OCI-LY3 (cell line): ENCODE measurements at regions not wholly inside any gene's neighbourhood (a gene's known extent, or its start where the extent isn't known, plus 50 kb on each side); places are given as distances from the start of the nearest gene placed in this dataset.

Experiments used
- EZH2phosphoT487 ChIP-seq: fragments of 200-600 bp; shearing (Covaris generic); IDR thresholded peaks from 2 replicates; pipeline ENCODE4 v1.6.1; 2018; ENCODE audit warnings: antibody characterized with exemption, mixed run types, low read depth
- TF ChIP-seq, protein P1 (sequence below): fragments of 200-600, 300-600 bp; sonication (generic); IDR thresholded peaks from 2 replicates; pipeline ENCODE4 v1.5.1; 2014; ENCODE audit warnings: antibody characterized with exemption, low read length, low read depth

DNA sequence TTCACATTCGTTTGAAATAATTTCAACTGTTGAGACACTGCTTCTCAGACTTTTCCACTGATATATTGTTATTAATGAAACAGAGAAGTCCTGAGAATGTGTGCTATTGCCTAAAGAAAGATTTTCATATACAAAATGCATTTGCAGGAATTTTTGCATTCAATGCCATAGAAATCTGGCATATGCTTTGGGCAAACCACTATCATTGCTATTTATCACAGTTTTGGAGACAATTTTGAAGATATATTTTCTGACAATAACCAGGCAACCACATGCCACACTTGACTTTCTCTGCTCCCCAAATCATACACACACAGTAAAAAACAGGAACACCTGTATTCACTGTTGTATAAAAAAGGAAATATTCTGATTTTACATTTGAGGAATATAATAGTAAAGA is 1303.7 kb upstream of the IGFBP7 start:
- TF ChIP-seq, protein P1, sequence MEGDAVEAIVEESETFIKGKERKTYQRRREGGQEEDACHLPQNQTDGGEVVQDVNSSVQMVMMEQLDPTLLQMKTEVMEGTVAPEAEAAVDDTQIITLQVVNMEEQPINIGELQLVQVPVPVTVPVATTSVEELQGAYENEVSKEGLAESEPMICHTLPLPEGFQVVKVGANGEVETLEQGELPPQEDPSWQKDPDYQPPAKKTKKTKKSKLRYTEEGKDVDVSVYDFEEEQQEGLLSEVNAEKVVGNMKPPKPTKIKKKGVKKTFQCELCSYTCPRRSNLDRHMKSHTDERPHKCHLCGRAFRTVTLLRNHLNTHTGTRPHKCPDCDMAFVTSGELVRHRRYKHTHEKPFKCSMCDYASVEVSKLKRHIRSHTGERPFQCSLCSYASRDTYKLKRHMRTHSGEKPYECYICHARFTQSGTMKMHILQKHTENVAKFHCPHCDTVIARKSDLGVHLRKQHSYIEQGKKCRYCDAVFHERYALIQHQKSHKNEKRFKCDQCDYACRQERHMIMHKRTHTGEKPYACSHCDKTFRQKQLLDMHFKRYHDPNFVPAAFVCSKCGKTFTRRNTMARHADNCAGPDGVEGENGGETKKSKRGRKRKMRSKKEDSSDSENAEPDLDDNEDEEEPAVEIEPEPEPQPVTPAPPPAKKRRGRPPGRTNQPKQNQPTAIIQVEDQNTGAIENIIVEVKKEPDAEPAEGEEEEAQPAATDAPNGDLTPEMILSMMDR = no peak
- no peak for TF ChIP-seq EZH2phosphoT487
